ENCODE measurements at regions not wholly inside any gene's neighbourhood (a gene's known extent, or its start where the extent isn't known, plus 50 kb on each side); places are given as distances from the start of the nearest gene placed in this dataset.
"Not testable (repeated sequence)": the region's sequence is repeated elsewhere in the genome, so short reads cannot be mapped to it uniquely, and the experiment has no call there.

GRCh38 chr19:30861919-30862318 lies 487.3 kb downstream of the TSHZ3 start:
- DNase-seq = peak; percentile 54

- DNase-seq = no peak
Observed at GRCh38 chr19:30857966-30858490, 485.8 kb downstream of the ZNF536 start.

GRCh38 chr19:30857388-30857787 lies 485.2 kb downstream of the ZNF536 start:
- no peak for DNase-seq

- no peak for DNase-seq
Observed at GRCh38 chr19:30856786-30857185, 484.6 kb downstream of the ZNF536 start.

GRCh38 chr19:30856376-30856775 lies 484.2 kb downstream of the ZNF536 start:
- no peak for DNase-seq

- no peak for DNase-seq
Observed at GRCh38 chr19:30855442-30855841, 483.3 kb downstream of the ZNF536 start.

- no peak for DNase-seq
Observed at GRCh38 chr19:30854661-30855060, 482.5 kb downstream of the ZNF536 start.

GRCh38 chr19:30854207-30854606 lies 482.0 kb downstream of the ZNF536 start:
- no peak for DNase-seq

GRCh38 chr19:30853036-30853435 lies 480.9 kb downstream of the ZNF536 start:
- no peak for DNase-seq

- DNase-seq = no peak
Observed at GRCh38 chr19:30852168-30852567, 480.0 kb downstream of the ZNF536 start.

- no peak for DNase-seq
Observed at GRCh38 chr19:30851646-30852045, 479.5 kb downstream of the ZNF536 start.

- no peak for DNase-seq
Observed at GRCh38 chr19:30848636-30849425, 476.6 kb downstream of the ZNF536 start.

GRCh38 chr19:30846102-30846501 lies 473.9 kb downstream of the ZNF536 start:
- no peak for DNase-seq

GRCh38 chr19:30842926-30843325 lies 470.7 kb downstream of the ZNF536 start:
- no peak for DNase-seq

- DNase-seq = no peak
Observed at GRCh38 chr19:30841934-30842333, 469.8 kb downstream of the ZNF536 start.

- no peak for DNase-seq
Observed at GRCh38 chr19:30830875-30831274, 458.7 kb downstream of the ZNF536 start.

GRCh38 chr19:30825505-30825904 lies 453.3 kb downstream of the ZNF536 start:
- DNase-seq = not testable (repeated sequence)

GRCh38 chr19:30824809-30825208 lies 452.6 kb downstream of the ZNF536 start:
- no peak for DNase-seq

GRCh38 chr19:30817965-30818567 lies 445.9 kb downstream of the ZNF536 start:
- DNase-seq = no peak

- no peak for DNase-seq
Observed at GRCh38 chr19:30817197-30817596, 445.0 kb downstream of the ZNF536 start.

- no peak for DNase-seq
Observed at GRCh38 chr19:30815889-30816580, 443.9 kb downstream of the ZNF536 start.

GRCh38 chr19:30812099-30812678 lies 440.0 kb downstream of the ZNF536 start:
- no peak for DNase-seq

- DNase-seq = no peak
Observed at GRCh38 chr19:30811397-30812098, 439.4 kb downstream of the ZNF536 start.

All from islet precursor cell (in vitro differentiated cells).